Activated CD4-positive, alpha-beta T cell treated with anti-CD3 and anti-CD28 coated beads, Interleukin-2, amount 50 U/mL, for 16 hours (primary cell): ENCODE measurements at regions not wholly inside any gene's neighbourhood (a gene's known extent, or its start where the extent isn't known, plus 50 kb on each side); places are given as distances from the start of the nearest gene placed in this dataset.

Source experiments
- DNase-seq: peaks from one replicate; pipeline ENCODE4 v3.0.0-alpha.2; 2020

DNA sequence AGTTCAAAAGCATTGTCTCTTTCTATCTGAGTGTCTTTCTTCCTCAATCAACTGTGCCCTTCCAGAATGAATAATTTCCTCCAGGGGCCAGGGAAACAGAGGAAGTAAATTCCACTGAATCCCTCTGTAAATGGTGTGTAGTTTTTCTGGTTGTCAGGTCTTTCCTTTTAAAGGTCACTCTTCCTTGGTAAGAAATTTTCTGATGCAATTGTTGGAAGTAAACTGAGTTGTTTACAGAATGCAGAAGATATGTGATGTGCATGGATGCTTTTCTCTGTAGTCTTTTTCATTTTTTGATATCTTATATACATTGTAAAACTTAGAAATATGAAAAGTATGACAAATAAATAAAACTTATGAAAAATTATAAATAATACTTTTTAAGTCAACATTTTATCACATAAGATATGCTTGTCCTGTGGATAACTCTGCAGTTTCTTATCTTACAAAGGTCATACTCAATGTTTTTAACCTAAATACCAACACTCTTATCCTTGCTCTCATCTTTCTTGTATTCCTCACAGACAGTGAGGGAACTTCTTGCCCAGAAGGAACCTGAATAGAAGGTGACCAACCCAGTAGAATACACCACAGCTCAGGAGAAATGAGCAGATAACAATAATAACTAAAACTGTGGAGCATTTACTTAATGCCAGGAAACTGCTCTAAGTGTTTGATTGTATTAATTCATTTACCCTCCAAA, 234.5 kb downstream of the METTL4 start:
- DNase-seq, result no peak

DNA sequence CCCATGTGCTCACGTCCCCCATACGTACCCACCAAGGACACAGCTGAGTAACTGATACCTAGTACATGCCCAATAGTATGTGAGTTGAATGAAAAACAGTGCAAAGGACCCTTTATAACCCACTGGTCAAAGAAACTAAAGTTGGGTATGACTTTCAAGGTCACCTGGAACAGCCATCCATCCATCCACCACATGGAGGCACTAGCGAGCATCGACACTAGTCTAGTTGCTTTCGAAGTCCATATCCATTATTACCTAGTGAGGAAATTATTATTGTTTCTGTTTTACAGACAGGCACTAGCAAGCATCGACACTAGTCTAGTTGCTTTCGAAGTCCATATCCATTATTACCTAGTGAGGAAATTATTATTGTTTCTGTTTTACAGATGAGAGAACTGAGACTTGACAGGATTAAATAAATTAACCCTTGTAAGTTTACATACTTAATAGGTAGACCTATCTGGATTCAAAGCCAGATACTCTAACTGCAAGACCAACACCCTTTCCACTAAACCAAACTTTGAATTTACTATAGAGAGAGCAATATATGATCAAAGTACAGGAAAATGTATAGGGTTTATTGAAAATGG, 233.7 kb downstream of the METTL4 start:
- peak; percentile 37 for DNase-seq

DNA sequence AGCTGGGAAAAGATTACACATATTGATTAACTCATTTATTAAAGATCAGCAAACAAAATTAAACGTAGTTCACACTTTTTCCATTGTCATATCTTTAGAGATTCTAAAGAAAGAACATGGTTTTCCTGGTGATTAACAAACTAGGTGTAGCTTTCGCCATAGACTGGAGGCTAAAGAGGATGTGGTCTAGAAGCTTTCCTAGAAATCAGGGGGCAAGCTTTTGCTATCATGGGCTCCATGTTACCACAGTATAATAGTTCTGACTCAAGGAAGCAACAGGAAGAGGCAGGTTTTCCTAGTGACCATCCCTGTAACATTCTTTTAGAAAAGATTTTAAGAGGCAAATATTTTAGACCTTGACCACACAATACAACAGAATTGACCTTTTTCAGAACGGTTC, 232.7 kb downstream of the METTL4 start:
- no peak for DNase-seq

DNA sequence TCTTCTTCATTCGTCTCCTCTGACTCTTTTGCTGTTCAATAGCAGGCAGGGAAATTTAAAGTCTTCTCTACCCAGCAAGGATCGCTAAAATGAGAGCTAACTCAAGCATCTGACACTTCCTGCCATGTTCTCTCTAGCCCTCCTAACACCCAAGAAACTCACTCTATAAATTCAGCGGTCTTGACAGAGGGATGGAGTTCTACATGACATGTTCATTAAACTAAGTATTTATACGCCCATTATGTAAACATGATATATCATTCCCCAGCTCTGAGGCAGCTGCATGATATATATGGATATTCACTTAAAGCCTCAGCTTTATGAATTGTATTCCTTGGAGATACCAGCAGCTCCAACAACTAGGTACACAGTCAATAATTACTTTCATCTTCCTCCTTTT, 231.0 kb downstream of the METTL4 start:
- DNase-seq, result no peak

DNA sequence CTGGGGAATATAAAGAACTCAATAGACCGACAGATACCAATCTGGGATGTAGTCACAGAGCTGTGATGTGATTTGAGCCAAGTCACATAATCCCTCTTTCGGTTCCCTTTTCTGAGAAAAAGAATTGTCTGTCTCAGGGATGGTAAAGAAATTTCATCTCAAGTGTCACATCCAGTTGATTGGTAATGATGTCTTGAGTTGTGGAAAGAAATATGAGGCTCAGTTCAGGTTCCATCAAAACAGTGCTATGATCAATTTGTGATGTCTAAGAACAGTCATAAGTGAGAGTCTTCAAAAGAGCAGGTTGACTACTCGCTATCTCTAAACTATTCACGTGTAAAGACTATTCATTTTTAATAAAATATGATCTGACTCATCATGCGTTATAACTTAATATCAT, 223.3 kb downstream of the METTL4 start:
- no peak for DNase-seq

DNA sequence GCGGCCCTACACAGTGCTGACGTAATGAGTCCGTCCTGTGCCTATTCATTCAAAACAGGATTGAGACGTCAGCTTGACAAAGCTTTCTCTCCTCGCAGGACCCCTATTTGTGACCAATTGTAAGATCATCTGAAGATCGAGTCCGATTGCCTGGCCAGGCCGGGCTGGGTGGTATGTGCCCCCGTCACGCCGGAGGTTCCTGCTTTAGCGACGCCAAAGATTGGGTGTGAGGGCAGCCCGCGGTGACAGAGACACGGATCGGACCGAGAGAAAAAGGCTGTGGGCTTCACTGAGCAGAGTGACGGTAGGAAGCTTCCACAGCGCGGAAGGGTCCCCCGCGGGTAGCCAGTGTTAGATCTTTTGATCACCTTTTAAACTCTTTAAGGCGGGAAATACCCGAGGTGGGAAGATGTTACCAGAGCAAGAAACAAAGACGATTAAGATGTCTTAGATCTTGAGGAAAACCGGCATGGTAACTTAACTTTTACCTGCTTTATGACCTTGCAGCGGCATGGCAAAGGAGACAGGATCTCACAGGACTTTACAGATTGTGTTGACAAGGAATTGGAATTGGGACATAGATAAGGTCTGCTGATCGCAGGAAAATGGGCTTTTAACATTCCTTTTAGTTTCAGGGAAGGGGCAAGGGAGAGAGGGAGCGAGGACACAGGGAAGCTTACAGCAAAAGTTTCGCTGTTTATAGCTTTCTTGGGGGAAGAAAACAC, 220.0 kb downstream of the METTL4 start:
- no peak for DNase-seq

DNA sequence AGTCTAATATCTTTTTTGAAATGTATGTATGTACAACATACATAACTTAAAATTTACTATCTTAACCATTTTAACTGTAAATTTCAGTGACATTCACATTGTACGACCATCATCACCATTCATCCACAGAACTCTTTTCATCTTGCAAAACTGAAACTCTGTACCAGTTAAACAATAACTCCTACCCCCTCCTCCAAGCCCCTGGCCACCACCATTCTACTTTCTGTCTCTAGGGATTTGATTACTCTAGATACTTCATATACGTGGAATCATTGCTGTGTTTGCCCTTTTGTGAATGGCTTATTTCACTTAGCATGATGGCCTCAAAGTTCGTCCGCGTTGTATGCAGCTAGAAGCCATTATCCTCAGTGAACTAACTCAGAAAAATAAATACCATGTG, 217.0 kb downstream of the METTL4 start:
- DNase-seq, result no peak

DNA sequence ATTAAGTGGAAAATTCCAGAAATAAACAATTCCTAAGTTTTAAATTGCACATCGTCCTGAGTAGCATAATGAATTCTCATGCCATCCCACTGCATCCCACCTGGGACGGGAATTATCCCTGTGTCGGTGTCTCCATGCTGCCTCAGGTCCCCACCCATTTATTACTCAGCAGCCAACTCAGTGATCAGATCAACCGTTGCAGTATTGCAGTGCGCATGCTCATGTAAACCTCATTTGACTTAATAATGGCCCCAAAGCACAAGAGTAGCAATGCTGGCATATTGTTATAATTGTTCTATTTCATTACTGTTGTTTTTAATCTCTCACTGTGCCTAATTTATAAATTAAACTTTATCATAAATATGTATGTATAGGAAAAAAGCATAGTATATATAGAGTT, 214.4 kb downstream of the METTL4 start:
- no peak for DNase-seq

DNA sequence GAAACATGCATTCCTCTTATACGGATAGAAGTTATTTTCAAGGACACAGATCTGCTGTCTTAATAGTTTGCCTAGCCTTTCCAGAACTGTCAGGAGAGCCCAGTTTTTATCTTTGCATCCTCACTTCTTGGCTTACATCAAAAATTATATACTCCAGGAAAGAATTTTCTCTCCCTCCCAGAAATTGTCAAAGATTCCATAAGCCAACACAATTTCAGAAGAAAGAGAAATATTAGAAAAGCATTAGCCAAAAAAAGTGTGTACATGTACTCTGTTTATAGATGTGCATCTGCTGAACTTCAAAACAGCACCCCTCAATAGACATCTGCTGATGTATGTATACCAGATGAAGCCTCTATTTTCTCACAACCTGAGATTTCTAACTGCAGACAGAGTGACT, 210.4 kb downstream of the METTL4 start:
- no peak for DNase-seq

DNA sequence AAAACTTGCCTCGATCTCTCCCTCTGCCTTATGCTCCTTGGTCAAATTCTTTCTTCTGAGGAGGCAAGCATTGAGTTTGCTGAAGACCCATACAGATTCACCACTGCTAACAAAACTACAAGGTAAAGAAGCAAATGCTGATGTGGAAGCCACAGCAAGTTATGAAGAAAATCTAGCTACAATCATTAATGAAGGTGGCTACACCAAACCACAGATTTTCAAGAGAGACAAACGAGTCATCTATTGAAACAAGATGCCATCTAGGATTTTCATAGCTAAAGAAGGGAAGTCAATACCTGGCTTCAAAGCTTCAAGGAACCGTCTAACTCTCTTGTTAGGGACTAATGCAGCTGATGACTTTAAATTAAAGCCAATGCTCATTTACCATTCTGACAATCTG, 203.2 kb downstream of the METTL4 start:
- no peak for DNase-seq

DNA sequence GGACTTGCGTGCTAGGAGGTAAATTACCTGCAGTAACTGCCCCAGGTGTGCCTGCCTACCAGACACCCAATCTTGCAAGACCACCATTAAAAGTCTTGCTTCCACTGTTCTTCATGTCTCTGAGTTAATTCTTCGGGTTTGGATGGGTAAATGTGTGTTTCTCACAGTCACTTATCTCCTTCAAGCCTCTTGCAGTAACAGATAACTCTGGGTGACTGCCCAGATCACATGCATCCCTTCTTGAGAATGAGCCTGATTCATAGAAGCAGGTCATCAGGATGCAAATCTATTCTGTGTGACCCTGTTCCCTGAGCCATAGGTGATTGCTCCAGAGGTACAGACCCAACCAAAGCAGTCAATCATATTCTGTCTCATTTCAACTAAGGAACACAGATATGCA, 194.6 kb downstream of the METTL4 start:
- no peak for DNase-seq

DNA sequence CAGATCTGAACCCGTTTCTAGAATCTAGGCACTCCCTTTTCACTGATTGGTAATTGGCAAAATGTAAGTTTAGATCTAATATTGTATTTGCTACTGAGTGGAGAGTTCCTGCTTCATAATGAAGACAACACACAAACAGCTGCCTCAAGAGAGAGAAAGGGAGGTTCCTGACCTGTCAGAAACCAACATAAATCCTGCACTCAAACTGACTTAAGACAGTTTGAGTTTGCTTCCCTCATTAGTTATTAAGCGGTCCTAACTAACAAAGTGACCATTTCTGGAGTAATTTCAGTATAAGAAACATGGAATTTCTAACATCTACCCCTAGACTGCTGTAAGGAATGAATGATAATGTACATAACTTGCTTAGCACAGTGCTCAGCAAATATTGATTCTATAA, 191.2 kb downstream of the METTL4 start:
- no peak for DNase-seq

DNA sequence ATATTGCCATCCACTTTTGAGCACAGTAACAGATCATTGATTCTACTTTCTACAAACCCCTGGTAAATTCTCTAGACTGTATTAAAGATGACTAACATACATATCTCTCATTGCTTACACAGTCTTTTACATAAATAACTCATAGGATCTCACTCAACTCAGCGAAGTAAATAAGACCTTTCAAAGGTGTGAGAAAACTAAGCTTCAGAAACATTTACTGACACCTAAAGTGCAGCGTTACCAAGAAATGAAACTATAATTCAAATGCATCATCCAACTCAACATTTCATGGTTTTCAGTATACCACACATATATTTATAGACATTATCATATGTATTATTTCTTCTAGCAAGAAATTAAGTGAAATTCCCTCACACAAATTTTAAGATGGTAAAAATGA, 189.8 kb downstream of the METTL4 start:
- no peak for DNase-seq

DNA sequence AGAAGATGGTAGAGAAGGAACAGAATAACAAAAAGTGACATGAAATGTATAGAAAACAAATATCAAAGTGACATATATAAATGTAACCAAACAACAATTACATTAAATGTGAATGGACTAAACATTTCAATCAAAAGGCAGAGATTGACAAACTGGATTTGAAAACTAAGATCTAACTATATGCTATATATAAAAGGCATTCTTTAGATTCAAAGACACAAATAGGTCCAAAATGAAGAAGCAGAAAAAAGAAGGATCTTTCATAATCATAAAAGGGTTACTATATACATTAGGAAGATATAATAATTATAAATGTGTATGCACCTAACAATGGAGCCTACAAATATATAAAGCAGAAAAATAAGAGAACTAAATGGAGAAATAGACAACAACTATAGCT, 183.7 kb downstream of the METTL4 start:
- no peak for DNase-seq

DNA sequence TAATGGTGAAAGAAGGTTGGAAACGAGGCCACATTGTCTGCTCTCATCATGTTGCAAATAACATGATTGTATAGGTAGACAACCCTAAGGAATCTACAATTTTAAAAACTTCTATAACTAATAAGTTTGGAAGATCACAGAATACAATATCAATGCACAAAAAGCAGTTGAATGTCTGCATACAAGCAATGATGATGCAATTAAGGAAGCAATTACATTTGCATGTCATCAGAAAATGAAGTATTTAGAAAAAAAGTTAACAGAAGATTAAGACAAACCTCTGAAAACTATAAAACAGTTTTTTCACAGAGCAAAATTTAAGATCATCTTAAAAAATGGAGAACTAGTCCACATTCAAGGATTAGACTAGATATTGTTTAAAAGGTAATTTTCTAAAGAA, 181.1 kb downstream of the METTL4 start:
- no peak for DNase-seq

DNA sequence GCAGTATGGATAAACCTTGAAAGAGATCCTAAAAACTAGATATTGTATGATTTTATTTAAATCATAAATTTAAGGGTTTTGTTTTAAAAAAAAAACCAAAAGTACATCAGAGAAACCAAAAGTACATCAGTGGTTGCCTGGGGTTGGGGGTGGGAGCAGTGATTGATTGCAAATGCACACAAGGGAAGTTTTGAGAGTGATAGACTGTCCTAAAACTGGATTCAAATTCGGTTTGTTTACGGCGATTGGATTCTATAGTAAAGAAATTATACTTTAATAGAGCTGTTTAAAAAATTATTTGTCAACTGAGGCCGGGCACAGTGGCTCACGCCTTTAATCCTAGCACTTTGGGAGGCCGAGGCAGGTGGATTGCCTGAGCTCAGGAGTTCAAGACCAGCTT, 179.8 kb downstream of the METTL4 start:
- no peak for DNase-seq

DNA sequence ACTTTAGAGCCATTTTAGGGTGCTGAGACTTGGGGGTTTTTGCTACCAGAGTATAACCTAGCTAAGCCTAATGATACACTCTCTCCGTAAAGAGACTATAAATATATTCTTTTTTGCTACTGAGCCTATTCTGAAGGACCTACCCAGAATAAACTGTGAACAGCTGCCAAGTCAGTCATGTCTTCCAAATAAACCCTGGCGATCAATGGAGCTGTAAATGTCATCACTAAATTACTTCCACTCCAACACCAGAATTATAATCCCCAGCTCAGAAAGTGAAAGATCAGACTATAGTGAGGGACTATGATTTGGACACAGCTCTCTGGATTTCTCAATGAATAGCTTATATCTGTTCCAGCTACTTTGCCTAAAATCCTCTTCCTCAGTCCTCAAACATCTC, 178.9 kb downstream of the METTL4 start:
- no peak for DNase-seq

DNA sequence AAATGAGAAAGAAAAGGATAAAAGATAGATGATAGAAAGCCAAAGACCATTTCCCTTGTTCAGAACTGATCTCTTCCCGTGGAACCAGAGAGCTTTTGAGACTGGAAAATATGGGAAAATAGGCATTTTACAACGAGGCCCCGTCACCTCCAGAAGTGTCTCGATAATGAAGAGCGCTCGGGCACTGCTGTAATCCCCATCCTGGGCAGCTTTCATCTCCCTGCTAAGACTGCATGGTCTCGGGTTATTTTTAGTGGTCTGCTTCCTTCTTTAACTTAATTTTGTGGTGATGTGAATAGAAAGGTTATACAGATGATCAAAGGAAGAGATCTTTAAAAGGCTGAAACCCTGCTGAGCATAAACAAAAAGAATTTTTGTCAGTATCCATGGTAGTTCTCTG, 176.6 kb downstream of the METTL4 start:
- no peak for DNase-seq

DNA sequence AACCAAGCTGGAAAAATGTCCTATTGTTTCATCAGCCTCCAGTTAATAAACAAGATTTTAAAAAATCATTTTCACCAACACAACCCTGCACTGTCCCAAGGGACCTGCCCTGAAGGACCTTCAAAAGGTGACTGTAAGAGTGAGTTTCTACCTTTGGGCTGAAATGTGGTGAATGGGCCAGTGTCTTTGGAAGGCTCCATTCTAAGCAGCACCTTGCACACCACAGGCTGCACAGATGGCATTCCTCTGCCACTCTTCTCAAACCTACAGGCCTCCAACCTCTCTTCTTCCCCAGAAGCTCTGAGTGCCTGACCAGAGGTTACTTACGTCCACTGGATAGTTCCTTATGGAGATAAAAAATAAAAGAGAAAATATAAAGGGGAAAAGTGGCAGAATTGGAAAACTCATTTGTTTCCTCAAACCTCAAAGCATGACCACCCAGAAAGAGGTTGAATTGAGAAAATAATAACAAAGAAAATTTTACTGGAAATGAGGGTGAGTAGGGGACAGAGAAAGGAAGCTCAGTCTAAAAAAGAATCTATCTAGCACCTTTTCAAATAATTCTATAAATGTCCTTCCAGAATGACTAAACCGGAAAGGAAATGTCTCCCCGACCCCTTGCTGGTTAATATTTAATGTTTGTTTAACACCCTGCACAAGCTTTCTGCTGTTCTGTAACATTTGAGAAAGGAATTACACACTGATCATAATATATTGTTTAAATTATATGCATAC, 175.7 kb downstream of the METTL4 start:
- no peak for DNase-seq

DNA sequence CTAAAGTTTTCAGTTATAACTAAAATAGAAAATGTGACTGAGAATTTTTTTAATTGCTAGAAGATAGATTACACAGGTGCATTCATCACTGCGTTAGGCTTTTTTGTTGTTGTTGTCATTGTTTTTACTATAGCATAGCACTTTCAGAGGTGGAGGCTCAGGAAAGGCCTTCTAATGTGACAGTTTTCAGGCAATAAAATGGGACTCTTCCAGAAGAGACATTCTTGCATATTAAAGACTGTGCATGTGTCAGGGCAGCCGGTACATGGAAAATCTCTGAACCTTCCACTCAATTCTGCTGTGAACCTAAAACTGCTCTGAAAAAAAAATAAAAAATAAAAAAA, 175.2 kb downstream of the METTL4 start:
- no peak for DNase-seq

DNA sequence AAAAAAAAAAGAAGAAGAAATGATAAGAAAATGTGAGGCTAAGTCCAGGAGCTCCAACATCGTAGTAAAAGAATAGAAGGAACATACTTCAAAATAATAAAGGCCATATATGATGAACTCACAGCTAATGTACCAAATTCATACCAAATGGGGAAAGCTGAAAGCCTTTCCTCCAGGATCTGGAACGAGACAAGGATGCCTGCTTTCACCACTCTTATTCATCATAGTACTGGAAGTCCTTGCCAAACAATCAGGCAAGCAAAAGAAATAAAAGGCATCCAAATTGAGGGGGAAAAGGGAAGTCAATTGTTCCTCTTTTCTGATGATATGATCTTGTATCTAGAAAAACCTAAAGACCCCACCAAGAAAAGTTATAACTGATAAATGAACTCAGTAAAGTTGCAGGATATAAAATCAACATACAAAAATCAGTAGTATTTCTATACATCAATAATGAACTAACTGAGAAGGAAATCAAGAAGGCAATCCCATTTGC, 170.6 kb downstream of the METTL4 start:
- no peak for DNase-seq

DNA sequence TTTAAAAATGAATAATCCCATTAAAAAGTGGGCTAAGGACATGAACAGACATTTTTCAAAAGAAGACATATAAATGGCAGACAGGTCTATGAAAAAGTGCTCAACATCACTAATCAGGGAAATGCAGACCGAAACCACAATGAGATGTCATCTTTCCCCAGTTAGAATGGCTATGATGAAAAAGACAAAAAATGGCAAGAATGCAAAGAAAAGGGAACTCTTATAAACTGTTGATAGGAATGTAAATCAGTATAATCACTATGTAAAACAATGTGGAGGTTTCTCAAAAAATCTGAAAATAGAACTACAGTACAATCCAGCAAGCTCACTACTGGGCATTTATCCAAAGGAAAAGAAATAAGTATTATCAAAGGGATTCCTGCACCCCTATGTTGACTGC, 169.2 kb downstream of the METTL4 start:
- no peak for DNase-seq

DNA sequence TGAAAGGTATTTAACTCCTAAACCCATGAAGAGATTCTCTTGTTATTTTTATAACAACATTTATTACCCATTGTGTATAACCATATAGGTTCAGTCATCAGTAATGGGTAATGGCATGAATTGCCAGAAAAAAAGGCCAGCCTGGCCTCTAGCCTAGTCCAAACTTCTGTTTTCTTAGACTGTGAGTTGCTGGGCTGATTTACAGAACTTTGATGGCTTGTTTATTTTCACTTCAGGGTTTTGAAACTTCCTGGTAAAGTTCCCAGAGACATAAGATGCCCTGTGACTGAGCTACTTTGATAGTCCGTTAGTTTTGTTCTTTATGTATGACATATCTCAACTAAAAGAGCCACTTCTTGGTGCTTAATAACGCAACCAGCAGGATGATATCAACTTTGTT, 164.8 kb downstream of the METTL4 start:
- no peak for DNase-seq

DNA sequence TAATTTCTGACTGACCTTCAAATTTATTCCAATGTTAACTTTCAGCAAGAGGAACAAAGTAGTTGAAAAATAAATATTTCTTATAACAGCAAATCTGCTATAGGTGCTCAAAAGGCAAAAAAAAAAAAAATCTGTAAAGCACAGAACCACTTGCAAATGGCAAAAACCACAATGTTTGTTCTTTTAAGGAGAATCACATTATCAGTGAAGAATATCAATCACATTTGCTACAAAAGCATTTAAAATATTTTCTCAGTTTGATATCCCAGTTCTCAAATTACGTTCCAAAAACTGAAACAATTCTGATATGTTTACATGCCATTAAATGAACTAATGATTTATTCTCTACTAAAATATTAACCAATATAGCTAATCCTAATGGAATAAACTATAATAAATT, 163.3 kb downstream of the METTL4 start:
- DNase-seq, result no peak
